ENCODE measurements at regions not wholly inside any gene's neighbourhood (a gene's known extent, or its start where the extent isn't known, plus 50 kb on each side); places are given as distances from the start of the nearest gene placed in this dataset.

DNA sequence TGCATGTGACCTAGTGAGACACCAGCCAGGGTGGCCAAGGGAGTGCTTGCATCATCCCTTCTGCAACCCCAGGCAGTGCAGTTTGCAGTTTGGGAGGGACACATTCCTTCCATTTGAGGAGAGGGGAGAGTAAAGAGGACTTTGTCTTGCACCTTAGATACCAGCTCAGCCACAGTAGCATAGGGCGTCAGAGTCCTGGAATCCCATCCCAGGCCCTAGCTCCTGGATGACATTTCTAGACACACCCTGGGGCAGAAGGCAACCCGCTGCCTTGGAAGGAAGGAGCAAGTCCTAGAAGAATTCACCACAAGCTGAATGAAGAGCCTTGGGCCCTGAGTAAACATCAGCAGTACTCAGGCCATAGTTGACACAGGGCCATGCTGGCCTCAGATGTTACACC lies 680.4 kb upstream of the IMPG1 start:
- TF ChIP-seq POLR2A (IDR thresholded peaks at IDR 0.05; ENCODE audit: low read depth, low read length) (no peak), POLR2AphosphoS5 (IDR thresholded peaks at IDR 0.05; ENCODE audit: low read depth, low read length) (no peak), TAF1 (IDR thresholded peaks at IDR 0.05; ENCODE audit: borderline replicate concordance, low read depth, low read length) (no peak)
